LHCN-M2 (cell line): ENCODE measurements at regions not wholly inside any gene's neighbourhood (a gene's known extent, or its start where the extent isn't known, plus 50 kb on each side); places are given as distances from the start of the nearest gene placed in this dataset.

ENCODE experiments used
- DNase-seq: peaks from one replicate; pipeline ENCODE4 v3.0.0-alpha.2; 2012; ENCODE audit warnings: low read depth

DNA sequence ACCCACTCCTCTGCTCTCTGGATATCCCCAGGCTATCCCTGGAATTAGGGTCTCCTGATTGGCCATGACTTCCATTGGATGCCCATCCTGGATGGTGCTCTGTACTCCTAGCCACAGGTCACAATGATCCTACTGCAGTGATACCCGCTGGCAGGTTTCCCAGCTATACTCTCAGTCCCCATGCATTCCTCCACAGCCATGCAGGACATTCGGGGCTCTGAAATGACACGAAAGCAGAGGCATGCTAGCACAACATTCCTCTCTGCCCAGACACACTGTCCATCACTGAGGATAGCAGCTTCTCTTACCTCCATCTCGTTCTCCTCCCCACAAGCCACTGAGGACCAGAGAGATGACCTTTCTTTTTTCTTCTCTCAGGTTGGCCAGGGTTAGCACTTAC lies 51.7 kb upstream of the SPATS2L start:
- no peak for DNase-seq

DNA sequence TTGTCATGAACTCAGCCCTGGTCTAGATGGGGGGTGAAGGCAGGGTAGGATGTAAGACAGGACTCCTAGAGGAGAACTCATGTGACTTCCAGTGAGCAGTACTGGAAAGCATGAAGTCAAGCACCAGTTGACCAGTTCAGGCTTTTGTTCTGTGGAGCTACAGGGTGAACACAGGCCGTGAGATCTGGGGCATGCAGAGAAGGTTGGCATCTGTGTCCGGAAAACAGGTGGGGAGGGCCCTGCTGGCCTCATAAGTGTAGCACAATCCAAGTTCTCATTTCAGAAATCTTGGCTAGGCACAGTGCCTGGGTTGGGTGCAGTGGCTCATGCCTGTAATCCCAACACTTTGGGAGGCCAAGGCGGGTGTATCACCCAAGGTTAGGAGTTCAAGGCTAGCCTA lies 50.9 kb upstream of the SPATS2L start:
- DNase-seq: no peak
